NCI-H146 treated with DMSO at 0.1 percent for 48 hours (cell line): ENCODE measurements at regions not wholly inside any gene's neighbourhood (a gene's known extent, or its start where the extent isn't known, plus 50 kb on each side); places are given as distances from the start of the nearest gene placed in this dataset.
"Not testable (repeated sequence)": the region's sequence is repeated elsewhere in the genome, so short reads cannot be mapped to it uniquely, and the experiment has no call there.

Source experiments
- DNase-seq: peaks from one replicate; lab custom pipeline; 2025; ENCODE audit not compliant: unreplicated experiment; lab: John Stamatoyannopoulos, UW

- DNase-seq, result no peak
Observed at GRCh38 chr5:37971483-37972024, 131.7 kb upstream of the GDNF start.

GRCh38 chr5:37966871-37967270 lies 127.0 kb upstream of the GDNF start:
- DNase-seq, result no peak

GRCh38 chr5:37966291-37966690 lies 126.5 kb upstream of the GDNF start:
- DNase-seq, result no peak

- DNase-seq, result no peak
Observed at GRCh38 chr5:37962389-37962788, 122.5 kb upstream of the GDNF start.

GRCh38 chr5:37957218-37957617 lies 117.4 kb upstream of the GDNF start:
- no peak for DNase-seq

DNA sequence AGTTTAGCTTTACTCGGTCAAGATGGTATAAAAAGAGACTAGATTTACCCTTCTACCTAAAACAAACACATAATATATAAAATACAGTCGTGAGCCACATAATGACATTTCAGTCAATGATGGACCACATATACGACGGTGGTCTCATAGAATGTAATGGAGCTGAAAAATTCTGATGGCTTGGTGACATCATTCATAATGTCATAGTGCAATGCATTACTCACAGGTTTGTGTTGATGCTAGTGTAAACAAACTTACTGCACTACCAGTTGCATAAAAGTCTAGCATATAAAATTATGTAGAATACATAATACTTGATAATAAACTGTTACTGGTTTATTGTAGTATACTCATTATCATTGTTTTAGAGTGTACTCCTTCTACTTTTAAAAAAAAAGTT lies 115.9 kb upstream of the GDNF start:
- no peak for DNase-seq

GRCh38 chr5:37954561-37954960 lies 114.7 kb upstream of the GDNF start:
- no peak for DNase-seq

- no peak for DNase-seq
Observed at GRCh38 chr5:37951946-37952721, 112.3 kb upstream of the GDNF start.

DNA sequence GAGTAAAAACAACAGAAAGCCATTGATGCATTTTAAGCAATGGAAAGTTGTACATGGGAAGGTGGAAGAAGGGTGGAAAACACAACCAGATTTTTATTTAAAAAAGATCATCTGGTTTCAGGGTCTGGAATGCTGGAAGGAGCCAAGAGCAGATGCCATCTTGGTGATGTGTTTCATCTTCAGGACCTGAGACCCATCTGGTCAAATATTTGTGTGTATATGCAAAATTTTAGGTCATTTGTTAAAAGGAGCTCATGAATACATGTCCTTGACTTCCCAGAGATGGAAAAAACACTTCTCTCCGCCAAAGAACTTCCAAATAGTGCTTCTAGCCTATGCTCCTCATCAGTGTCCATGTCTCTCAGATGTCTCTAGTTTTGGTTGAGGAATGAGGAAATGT lies 110.6 kb upstream of the GDNF start:
- DNase-seq, result no peak

DNA sequence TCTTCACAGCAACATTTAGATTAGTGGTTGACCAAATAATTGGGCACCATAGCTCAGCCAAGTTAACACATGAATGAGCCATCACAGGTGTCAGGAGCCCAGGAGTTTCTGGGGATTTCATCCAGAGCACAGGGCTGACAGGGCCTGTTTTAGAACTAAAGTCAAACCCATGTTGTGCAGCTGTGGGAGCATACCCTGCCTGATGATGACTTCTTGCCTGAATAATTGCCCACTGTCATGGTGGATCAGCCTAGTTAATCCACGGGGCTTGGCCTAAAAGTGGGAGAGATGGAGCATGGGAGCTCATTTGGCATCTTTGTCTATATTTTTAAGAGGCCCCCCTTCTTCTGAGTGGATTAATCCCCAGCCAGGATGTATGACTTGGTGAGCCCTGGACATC lies 105.6 kb upstream of the GDNF start:
- DNase-seq, result no peak

GRCh38 chr5:37943136-37943535 lies 103.3 kb upstream of the GDNF start:
- DNase-seq, result not testable (repeated sequence)

DNA sequence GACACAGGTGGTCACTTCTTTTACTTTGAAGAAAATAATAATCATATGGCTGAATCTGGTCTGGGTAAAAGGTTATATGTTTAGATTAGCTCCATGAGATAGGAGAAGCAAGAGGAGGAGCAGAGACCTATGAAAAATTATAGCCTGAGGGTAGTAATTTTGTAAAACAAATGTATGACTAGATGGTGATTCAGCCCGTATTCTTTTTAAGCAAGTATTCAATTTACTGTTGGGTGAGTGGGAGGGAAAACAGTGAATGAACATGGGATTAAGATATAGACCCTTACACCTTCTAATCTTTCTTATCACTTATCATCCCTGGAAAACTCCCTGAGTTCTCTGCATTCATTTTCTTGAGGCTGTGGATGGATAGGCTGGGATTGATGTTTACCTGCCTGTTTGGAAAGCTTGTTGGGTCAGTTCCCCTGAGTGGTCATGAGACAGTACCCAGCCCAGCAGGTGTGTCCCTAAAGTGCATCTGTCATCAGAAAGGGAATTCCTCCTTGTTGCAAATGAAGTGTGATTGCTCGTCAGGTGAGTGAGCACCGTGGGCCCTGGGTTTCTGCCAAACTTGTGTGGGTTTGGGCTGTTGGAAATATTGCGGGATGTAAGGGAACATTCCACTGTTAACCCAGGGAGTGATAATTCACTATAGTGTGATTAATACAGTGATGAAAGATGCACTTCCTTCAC lies 101.2 kb upstream of the GDNF start:
- DNase-seq, result no peak

DNA sequence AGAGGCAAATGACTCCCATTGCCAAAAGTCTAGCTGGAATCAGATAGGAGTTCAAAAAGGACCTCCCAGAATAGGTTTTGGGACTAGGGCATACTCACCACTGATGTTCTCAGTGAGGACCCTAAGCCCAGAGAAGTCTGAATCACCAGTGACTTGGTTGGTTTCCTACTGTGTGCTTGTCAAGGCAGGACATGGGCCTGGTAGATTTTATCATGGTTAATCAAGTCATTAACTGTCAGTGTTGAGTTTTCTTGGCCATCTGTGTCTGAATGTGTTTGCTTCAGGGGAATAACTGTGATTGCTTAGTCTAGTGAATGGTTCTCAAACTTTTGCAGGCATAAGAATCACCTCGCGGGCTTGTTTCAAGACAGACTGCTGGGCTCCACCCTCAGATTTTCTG lies 99.0 kb upstream of the GDNF start:
- no peak for DNase-seq

GRCh38 chr5:37938076-37938852 lies 98.4 kb upstream of the GDNF start:
- DNase-seq, result no peak

DNA sequence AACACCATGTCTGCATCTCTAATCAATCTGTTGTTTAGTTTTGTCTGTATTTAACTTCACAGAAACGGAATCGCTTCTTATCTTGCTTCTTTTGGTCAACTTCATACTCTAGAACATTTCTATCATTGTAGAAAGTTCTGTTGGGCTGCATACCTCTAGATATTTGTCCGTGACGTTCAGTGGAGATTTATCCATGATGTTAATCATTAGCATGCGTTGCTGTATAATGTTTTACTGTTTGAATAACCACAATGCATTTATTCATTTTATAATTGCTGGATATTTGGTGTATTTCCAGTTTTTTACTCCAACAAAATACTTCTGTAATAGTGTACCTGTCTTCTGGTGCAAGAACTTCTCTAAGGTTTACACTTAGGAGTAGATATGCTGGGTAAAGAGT lies 96.2 kb upstream of the GDNF start:
- no peak for DNase-seq

DNA sequence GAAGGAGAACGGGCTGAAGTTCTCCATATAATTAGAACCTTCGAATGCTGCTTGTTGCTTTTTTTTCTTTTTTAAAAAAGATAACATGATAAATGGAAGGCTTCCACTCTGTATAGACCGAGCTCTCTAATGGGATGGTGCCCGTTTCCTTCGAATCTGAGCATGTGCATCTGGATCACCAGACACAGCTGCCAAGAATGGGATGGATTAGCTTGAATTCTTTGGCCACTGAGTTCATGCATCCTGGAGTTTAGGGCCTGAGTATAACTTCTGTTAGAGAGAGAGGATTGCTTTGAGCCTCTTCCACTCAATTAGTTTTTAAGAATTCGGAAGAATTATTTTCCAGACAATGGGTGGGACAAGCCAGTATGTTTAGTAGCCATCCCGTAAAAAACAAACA lies 93.7 kb upstream of the GDNF start:
- DNase-seq, result no peak

DNA sequence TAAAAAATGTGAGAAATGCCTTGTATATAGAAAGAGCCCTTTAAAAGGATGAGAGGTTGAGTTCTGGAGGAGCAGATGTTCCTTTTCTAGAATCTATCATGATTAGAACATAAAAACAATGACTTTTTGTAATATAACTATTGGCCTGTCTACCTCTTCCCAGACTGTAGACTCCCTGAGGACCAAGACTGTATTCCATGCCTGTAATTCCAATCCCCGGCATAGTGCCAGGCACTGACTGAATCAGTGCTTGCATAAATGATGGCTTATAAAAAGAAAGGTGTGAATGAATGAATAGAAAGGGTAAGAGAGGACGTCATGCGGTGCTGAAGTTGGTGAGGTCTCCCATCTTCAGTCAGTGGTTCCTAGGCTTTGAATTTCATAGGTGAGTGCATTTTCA lies 92.6 kb upstream of the GDNF start:
- DNase-seq, result no peak

GRCh38 chr5:37931541-37931940 lies 91.7 kb upstream of the GDNF start:
- DNase-seq, result no peak

GRCh38 chr5:37930350-37930749 lies 90.5 kb upstream of the GDNF start:
- DNase-seq, result no peak

GRCh38 chr5:37929791-37930190 lies 90.0 kb upstream of the GDNF start:
- no peak for DNase-seq

GRCh38 chr5:37927753-37928152 lies 87.9 kb upstream of the GDNF start:
- DNase-seq, result not testable (repeated sequence)

DNA sequence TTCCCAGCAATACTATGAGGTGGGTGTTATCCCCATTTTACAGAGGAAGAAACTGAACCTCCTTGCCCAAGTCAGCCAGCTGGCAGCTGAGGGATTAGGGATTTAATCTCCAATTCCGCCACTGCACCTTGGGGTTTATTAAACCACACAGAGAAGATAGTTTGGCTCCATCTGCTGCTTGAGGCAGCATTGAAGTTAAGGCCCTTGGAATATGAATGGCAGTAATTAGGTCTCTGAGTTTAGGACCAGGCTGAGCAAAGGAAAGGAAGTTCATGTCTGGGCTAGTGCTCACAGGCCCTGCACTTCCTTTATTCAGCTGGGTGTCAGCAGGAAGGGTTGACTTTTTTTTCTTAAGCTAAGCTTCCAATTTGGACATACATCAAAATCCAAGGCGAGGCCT lies 86.9 kb upstream of the GDNF start:
- no peak for DNase-seq
